Psoas muscle (tissue), 7 donors: ENCODE measurements at regions not wholly inside any gene's neighbourhood (a gene's known extent, or its start where the extent isn't known, plus 50 kb on each side); places are given as distances from the start of the nearest gene placed in this dataset.

Experiments used
- ATAC-seq, 4 donors: fragments of 200-7000 bp; cut with Tn5 transposase; one replicate each; pipeline ENCODE4 v1.9.1; 2020; ENCODE audit warnings: moderate library complexity in 3 of 4, mild to moderate bottlenecking in 2 of 4
- DNase-seq, 2 donors: peaks; one replicate each; pipeline ENCODE4 v3.0.0-alpha.2; 2020
- H3K27ac ChIP-seq: fragments of 200-600 bp; one replicate; pipeline ENCODE4 v1.8.0; 2022
- H3K27me3 ChIP-seq, 3 donors: fragments of 200-600 bp in 1 of 3; one replicate each; pipeline versions ENCODE4 v1.6.1 to v1.8.0; 2013 to 2022; ENCODE audit warnings: low read length in 2 of 3, mild to moderate bottlenecking in 2 of 3, moderate library complexity in 1 of 3; ENCODE audit not compliant: insufficient read depth in 3 of 3
- H3K36me3 ChIP-seq, 2 donors: fragments of 200-600 bp in 1 of 2; one replicate each; pipeline versions ENCODE4 v1.6.1 to v1.8.0; 2013 to 2022; ENCODE audit warnings: low read depth in 1 of 2, mild to moderate bottlenecking in 1 of 2, moderate library complexity in 1 of 2; ENCODE audit not compliant: insufficient read depth in 1 of 2
- H3K4me1 ChIP-seq: fragments of 200-600 bp; one replicate; pipeline ENCODE4 v1.8.0; 2022
- H3K4me3 ChIP-seq: fragments of 200-600 bp; one replicate; pipeline ENCODE4 v1.8.0; 2022; ENCODE audit warnings: mild to moderate bottlenecking
- H3K9me3 ChIP-seq: fragments of 200-600 bp; one replicate; pipeline ENCODE4 v1.8.0; 2022
- WGBS, 3 donors: extraction: QIAGEN DNeasy Blood & Tissue Kit; methylation state at CpG; one replicate each; pipeline versions ENCODE4 v1.1.6 to v1.1.7; 2013; 5-methylcytosine and 5-hydroxymethylcytosine counted together
- intact Hi-C, 2 donors: fragments of 100-400 bp; cut with DNase I; formaldehyde crosslinking; loops; one replicate each; pipeline versions ENCODE4 v1.11.0 to v1.14.2; 2022
- TF ChIP-seq, protein P1 (sequence below): fragments of 200-600 bp; IDR thresholded peaks from one replicate; pipeline ENCODE4 v1.8.0; 2022; ENCODE audit warnings: antibody characterized with exemption
- donor health status: healthy with polysubstance abuse.
- donor health status: DM: no; HTN: no; CAD: no; lungs with moderate emphysema.
- donor health status: Bipolar disorder and iron deficiency.
- donor health status: healthy.
- donor health status: DM: yes; HTN: yes; CAD: no.
- donor health status: DM: no; HTN: no; CAD: no.
- donor health status: DM: yes; HTN: yes; CAD: no.

GRCh38 chr16:59330019-59330670, 596.0 kb upstream of the GOT2 start:
- Histone ChIP-seq H3K27ac (no peak overlapping the region), H3K9me3 (no peaks in the 10 kb centered on the region), H3K27me3 (no peaks in the 10 kb centered on the region), H3K36me3 (no peaks in the 10 kb centered on the region), H3K4me1 (no peaks in the 10 kb centered on the region), H3K4me3 (no peak overlapping the region)
- TF ChIP-seq, protein P1, sequence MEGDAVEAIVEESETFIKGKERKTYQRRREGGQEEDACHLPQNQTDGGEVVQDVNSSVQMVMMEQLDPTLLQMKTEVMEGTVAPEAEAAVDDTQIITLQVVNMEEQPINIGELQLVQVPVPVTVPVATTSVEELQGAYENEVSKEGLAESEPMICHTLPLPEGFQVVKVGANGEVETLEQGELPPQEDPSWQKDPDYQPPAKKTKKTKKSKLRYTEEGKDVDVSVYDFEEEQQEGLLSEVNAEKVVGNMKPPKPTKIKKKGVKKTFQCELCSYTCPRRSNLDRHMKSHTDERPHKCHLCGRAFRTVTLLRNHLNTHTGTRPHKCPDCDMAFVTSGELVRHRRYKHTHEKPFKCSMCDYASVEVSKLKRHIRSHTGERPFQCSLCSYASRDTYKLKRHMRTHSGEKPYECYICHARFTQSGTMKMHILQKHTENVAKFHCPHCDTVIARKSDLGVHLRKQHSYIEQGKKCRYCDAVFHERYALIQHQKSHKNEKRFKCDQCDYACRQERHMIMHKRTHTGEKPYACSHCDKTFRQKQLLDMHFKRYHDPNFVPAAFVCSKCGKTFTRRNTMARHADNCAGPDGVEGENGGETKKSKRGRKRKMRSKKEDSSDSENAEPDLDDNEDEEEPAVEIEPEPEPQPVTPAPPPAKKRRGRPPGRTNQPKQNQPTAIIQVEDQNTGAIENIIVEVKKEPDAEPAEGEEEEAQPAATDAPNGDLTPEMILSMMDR, result no peak
- intact Hi-C loops, result no loop called here
- no peak for DNase-seq
- 53 to 70% (median 61%) methylated on average over 2 of the region's 2 CpGs for WGBS, 3 donors
- ATAC-seq, result no peak

- Histone ChIP-seq H3K36me3 (no peaks in the 10 kb centered on the region), H3K4me3 (no peak overlapping the region), H3K4me1 (no peaks in the 10 kb centered on the region), H3K27ac (no peak overlapping the region), H3K27me3 (no peaks in the 10 kb centered on the region), H3K9me3 (no peaks in the 10 kb centered on the region)
- DNase-seq, result no peak
- TF ChIP-seq, protein P1, result no peak
- no peak for ATAC-seq
- 62 to 82% (median 71%) methylated on average over 2 of the region's 2 CpGs for WGBS, 3 donors
- intact Hi-C loops, result no loop called here
These were observed 594.8 kb upstream of the GOT2 start for GRCh38 chr16:59328961-59329360.

DNA sequence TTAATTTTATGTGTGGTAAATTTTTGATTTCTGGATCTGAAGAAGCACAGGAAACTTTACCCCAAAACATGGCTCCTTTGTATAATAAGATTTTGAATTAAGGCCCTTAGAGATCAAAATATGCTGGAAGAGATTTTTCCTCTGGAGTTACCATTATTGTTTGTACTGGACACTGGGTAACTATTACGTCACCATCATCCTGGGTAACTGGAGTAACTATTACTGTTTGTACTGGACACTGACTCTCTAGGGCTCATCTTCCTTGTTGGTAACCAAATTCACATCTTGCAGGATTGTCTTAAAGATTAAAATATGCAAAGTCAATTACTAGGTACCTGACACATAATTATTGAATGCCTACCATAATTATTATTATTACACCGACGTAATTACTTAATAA, 593.8 kb upstream of the GOT2 start:
- intact Hi-C loops, result no loop called here
- Histone ChIP-seq H3K27ac (no peak overlapping the region), H3K4me3 (no peak overlapping the region), H3K27me3 (no peaks in the 10 kb centered on the region), H3K9me3 (no peaks in the 10 kb centered on the region), H3K36me3 (no peaks in the 10 kb centered on the region), H3K4me1 (no peaks in the 10 kb centered on the region)
- 91 to 96% (median 95%) methylated on average over 3 of the region's 3 CpGs for WGBS, 3 donors
- DNase-seq, result no peak
- TF ChIP-seq, protein P1, result no peak
- no peak for ATAC-seq

DNA sequence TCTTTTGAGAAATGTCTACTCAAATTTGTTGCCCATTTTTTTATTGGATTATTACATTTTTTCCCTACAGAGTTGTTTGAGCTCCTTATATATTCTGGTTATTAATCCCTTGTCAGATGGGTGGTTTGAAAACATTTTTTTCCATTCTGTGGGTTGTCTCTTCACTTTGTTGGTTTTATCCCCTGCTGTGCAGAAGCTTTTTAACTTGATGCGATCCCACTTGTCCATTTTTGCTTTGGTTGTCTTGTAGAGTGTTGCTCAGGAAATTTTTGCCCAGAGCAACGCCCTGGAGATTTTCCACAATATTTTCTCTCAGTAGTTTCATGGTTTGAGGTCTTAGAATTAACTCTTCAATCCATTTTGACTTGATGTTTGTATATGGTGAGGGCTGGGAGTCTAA, 592.8 kb upstream of the GOT2 start:
- Histone ChIP-seq H3K27me3 (no peaks in the 10 kb centered on the region), H3K36me3 (no peaks in the 10 kb centered on the region), H3K9me3 (no peaks in the 10 kb centered on the region), H3K4me3 (no peak overlapping the region), H3K4me1 (no peaks in the 10 kb centered on the region), H3K27ac (no peak overlapping the region)
- DNase-seq (no peak), ATAC-seq (no peak)
- TF ChIP-seq, protein P1, result no peak
- 45 to 68% (median 67%) methylated on average over 2 of the region's 2 CpGs for WGBS, 3 donors
- intact Hi-C loops, result no loop called here

DNA sequence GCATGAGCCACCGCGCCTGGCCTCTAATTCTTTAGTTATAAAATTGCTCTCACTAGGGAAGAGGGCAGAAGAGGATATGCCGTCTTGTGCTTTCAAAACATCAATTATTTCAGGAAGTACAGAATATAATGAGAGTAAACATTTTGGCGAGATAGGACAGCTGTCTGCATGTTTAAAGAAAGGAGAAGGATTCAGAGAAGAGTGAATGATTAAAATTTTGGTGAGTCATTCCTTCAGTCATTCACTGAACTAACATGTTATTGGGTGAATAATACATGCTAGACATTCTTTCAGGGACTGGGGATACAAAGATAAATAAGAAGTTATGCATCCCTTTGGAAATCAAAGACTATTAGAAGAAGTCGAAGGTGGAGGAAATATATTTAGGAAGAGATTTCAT, 590.3 kb upstream of the GOT2 start:
- no peaks in the 10 kb centered on the region for H3K36me3 ChIP-seq
- WGBS, 3 donors, result 66 to 79% (median 72%) methylated on average over 5 of the region's 5 CpGs
- H3K27ac ChIP-seq, result no peak overlapping the region
- no peaks in the 10 kb centered on the region for H3K4me1 ChIP-seq
- intact Hi-C loops, result no loop called here
- no peaks in the 10 kb centered on the region for H3K9me3 ChIP-seq
- H3K4me3 ChIP-seq, result no peak overlapping the region
- DNase-seq (no peak), ATAC-seq (no peak)
- TF ChIP-seq, protein P1, result no peak
- H3K27me3 ChIP-seq, result no peaks in the 10 kb centered on the region
